IMR-90 (cell line): ENCODE measurements at regions not wholly inside any gene's neighbourhood (a gene's known extent, or its start where the extent isn't known, plus 50 kb on each side); places are given as distances from the start of the nearest gene placed in this dataset.

Source experiments
- ATAC-seq: fragments of 200-7000 bp; cut with Tn5 transposase; 2 replicates; pipeline ENCODE4 v1.9.1; 2020; ENCODE audit warnings: low read depth, mild to moderate bottlenecking, moderate library complexity
- BruUV-seq: library from RNA; stranded (reverse); fragments of 400-500 nt; replicated peaks from 2 replicates; lab custom pipeline; 2021; lab: Mats Ljungman, UMichigan
- CTCF ChIA-PET: fragments of 300-600 bp; formaldehyde crosslinking; extraction: SDS; loops from one replicate; lab custom pipeline; 2021; ENCODE audit warnings: antibody characterized with exemption; lab: Yijun Ruan, JAX
- POLR2A ChIA-PET: fragments of 300-600 bp; sonication (Branson Sonifier 250); formaldehyde crosslinking; loops from one replicate; lab custom pipeline; 2022; ENCODE audit warnings: antibody characterized with exemption; ENCODE audit not compliant: unreplicated experiment; lab: Charles Lee
- DNase-seq: peaks from one replicate; pipeline ENCODE4 v3.0.0; 2013
- H2AFZ ChIP-seq: replicated peaks from 2 replicates; pipeline ENCODE3; 2013; ENCODE audit warnings: low read length, mild to moderate bottlenecking; ENCODE audit not compliant: poor library complexity
- H2AK5ac ChIP-seq: 2 replicates; pipeline ENCODE4 v1.6.1; 2013; ENCODE audit warnings: low read depth, low read length, inconsistent platforms
- H2AK9ac ChIP-seq: replicated peaks from 2 replicates; pipeline ENCODE3; 2013; ENCODE audit warnings: mild to moderate bottlenecking, low read depth, low read length, moderate library complexity; ENCODE audit not compliant: poor library complexity
- H2BK120ac ChIP-seq: 2 replicates; pipeline ENCODE4 v1.6.1; 2013; ENCODE audit warnings: low read depth, low read length, inconsistent platforms
- H2BK15ac ChIP-seq: 3 replicates; pipeline ENCODE4 v1.6.1; 2013; ENCODE audit warnings: low read depth, low read length, inconsistent platforms
- H2BK20ac ChIP-seq: 2 replicates; pipeline ENCODE4 v1.6.1; 2013; ENCODE audit warnings: low read depth, mild to moderate bottlenecking, inconsistent platforms, low read length, moderate library complexity
- H2BK5ac ChIP-seq: 2 replicates; pipeline ENCODE4 v1.6.1; 2013; ENCODE audit warnings: mild to moderate bottlenecking, low read depth, low read length, inconsistent platforms; ENCODE audit not compliant: poor library complexity, severe bottlenecking
- H3K14ac ChIP-seq: replicated peaks from 2 replicates; pipeline ENCODE4 v1.6.1; 2013; ENCODE audit warnings: low read depth, low read length, inconsistent platforms
- H3K18ac ChIP-seq: 2 replicates; pipeline ENCODE4 v1.6.1; 2013; ENCODE audit warnings: low read depth, low read length, control low read depth
- H3K23ac ChIP-seq: 2 replicates; pipeline ENCODE4 v1.6.1; 2013; ENCODE audit warnings: low read depth, low read length, inconsistent platforms
- H3K27ac ChIP-seq: 2 replicates; pipeline ENCODE4 v1.5.1; 2013; ENCODE audit warnings: mild to moderate bottlenecking, control low read depth, low read length; ENCODE audit not compliant: insufficient read depth
- H3K27me3 ChIP-seq: 2 replicates; pipeline ENCODE4 v1.6.1; 2013; ENCODE audit warnings: low read length; ENCODE audit not compliant: control insufficient read depth, insufficient read depth
- H3K36me3 ChIP-seq: 2 replicates; pipeline ENCODE4 v1.6.1; 2013; ENCODE audit warnings: low read length, mixed read lengths; ENCODE audit not compliant: control insufficient read depth, insufficient read depth
- H3K4ac ChIP-seq: 2 replicates; pipeline ENCODE4 v1.6.1; 2013; ENCODE audit warnings: low read depth, low read length, inconsistent platforms
- H3K4me1 ChIP-seq: 2 replicates; pipeline ENCODE4 v1.6.1; 2013; ENCODE audit warnings: low read length, mixed read lengths; ENCODE audit not compliant: control insufficient read depth, insufficient read depth
- H3K4me2 ChIP-seq: 2 replicates; pipeline ENCODE4 v1.6.1; 2013; ENCODE audit warnings: low read depth, mild to moderate bottlenecking, control low read depth, low read length, moderate library complexity
- H3K4me3 ChIP-seq: 2 replicates; pipeline ENCODE4 v1.5.1; 2013; ENCODE audit warnings: low read depth, mild to moderate bottlenecking, control low read depth, low read length, moderate library complexity; ENCODE audit not compliant: insufficient read depth
- H3K56ac ChIP-seq: 2 replicates; pipeline ENCODE4 v1.6.1; 2013; ENCODE audit warnings: low read length, inconsistent platforms; ENCODE audit not compliant: insufficient read depth; ENCODE audit errors: extremely low read depth
- H3K79me1 ChIP-seq, 2 experiments: 2 replicates each; pipeline ENCODE4 v1.6.1; 2013; ENCODE audit warnings: low read length in 2 of 2, inconsistent platforms in 1 of 2, low read depth in 1 of 2
- H3K9ac ChIP-seq: 2 replicates; pipeline ENCODE4 v1.6.1; 2013; ENCODE audit warnings: low read depth, low read length, control low read depth
- H3K9me1 ChIP-seq: 2 replicates; pipeline ENCODE4 v1.6.1; 2013; ENCODE audit warnings: low read length, inconsistent platforms; ENCODE audit not compliant: insufficient read depth
- H3K9me3 ChIP-seq: 2 replicates; pipeline ENCODE4 v1.6.1; 2013; ENCODE audit warnings: low read length; ENCODE audit not compliant: control insufficient read depth, insufficient read depth
- H4K20me1 ChIP-seq: 2 replicates; pipeline ENCODE4 v1.6.1; 2013; ENCODE audit warnings: low read length, inconsistent platforms; ENCODE audit not compliant: insufficient read depth
- H4K5ac ChIP-seq: 2 replicates; pipeline ENCODE4 v1.6.1; 2013; ENCODE audit warnings: mild to moderate bottlenecking, low read depth, low read length, control low read depth
- H4K8ac ChIP-seq, 2 experiments: 2 replicates each; pipeline ENCODE4 v1.6.1; 2013; ENCODE audit warnings: low read depth in 2 of 2, low read length in 2 of 2, control low read depth in 1 of 2, inconsistent platforms in 1 of 2
- H4K91ac ChIP-seq: 2 replicates; pipeline ENCODE4 v1.6.1; 2013; ENCODE audit warnings: low read depth, low read length, inconsistent platforms; ENCODE audit not compliant: insufficient read depth
- CHD1 ChIP-seq: IDR thresholded peaks from 2 replicates; pipeline ENCODE4 v1.6.1; 2012; ENCODE audit warnings: low read depth, low read length, improper control_type of control experiment
- ELK1 ChIP-seq: fragments of 150-350 bp; IDR thresholded peaks from 2 replicates; pipeline ENCODE4 v1.6.1; 2016; ENCODE audit warnings: low read depth, mild to moderate bottlenecking, low read length, moderate library complexity, borderline replicate concordance
- FOS ChIP-seq: fragments of 150-350 bp; IDR thresholded peaks from 2 replicates; pipeline ENCODE4 v1.6.1; 2016; ENCODE audit warnings: low read depth, low read length
- MAFK ChIP-seq: IDR thresholded peaks from 2 replicates; pipeline ENCODE4 v1.6.1; 2012; ENCODE audit warnings: low read depth, low read length, improper control_type of control experiment
- MXI1 ChIP-seq: IDR thresholded peaks from 2 replicates; pipeline ENCODE4 v1.6.1; 2012; ENCODE audit warnings: low read depth, mild to moderate bottlenecking, low read length, moderate library complexity, borderline replicate concordance
- NFE2L2 ChIP-seq: fragments of 150-350 bp; IDR thresholded peaks from 2 replicates; pipeline ENCODE4 v1.6.1; 2016; ENCODE audit warnings: low read depth, mild to moderate bottlenecking, low read length
- POLR2A ChIP-seq: IDR thresholded peaks from 2 replicates; pipeline ENCODE4 v1.6.1; 2012; ENCODE audit warnings: mild to moderate bottlenecking, low read depth, low read length
- SMC3 ChIP-seq: fragments of 150-350 bp; IDR thresholded peaks from 2 replicates; pipeline ENCODE4 v1.6.1; 2016; ENCODE audit warnings: low read depth, mild to moderate bottlenecking, antibody characterized with exemption, low read length, moderate library complexity
- WGBS, 2 experiments: methylation state at CpG; one replicate each; pipeline versions ENCODE4 v1.1.5 to v1.1.7; 2013; ENCODE audit warnings: missing lambda C conversion rate in 2 of 2; ENCODE audit not compliant: insufficient read length in 1 of 2; ENCODE audit errors: extremely low coverage in 2 of 2; 5-methylcytosine and 5-hydroxymethylcytosine counted together
- dilution Hi-C: fragments of 300-500 bp; cut with HindIII; formaldehyde crosslinking; loops from one replicate; pipeline ENCODE4 v1.14.3; 2018; ENCODE audit warnings: low sequenced_read_pairs; ENCODE audit not compliant: unreplicated experiment
- in situ Hi-C: fragments of 300-500 bp; cut with MboI; formaldehyde crosslinking; loops from 3 replicates; pipeline ENCODE4 v1.14.3; 2019; ENCODE audit warnings: low sequenced_read_pairs, inconsistent platforms, mixed read lengths
- intact Hi-C: fragments of 100-400 bp; cut with micrococcal nuclease; formaldehyde crosslinking; loops from 2 replicates; pipeline ENCODE4 v1.10.0; 2022

GRCh38 chr1:228990906-228991569 is 255.8 kb downstream of the RHOU start:
- ATAC-seq (no peak), DNase-seq (no peak)
- Histone ChIP-seq H3K9ac (no peak overlapping the region), H3K27me3 (peaks cover 6% of the 10 kb centered on the region), H2AK5ac (no peak overlapping the region), H3K4me2 (no peak overlapping the region), H2AK9ac (no peak overlapping the region), H2AFZ (no peak overlapping the region), H4K91ac (no peak overlapping the region), H3K9me3 (no peaks in the 10 kb centered on the region), H3K9me1 (no peaks in the 10 kb centered on the region), H4K5ac (no peak overlapping the region), H3K79me1 (no peaks in the 10 kb centered on the region), H3K56ac (no peak overlapping the region), H2BK15ac (no peak overlapping the region), H4K8ac (no peak overlapping the region), H3K14ac (no peak overlapping the region), H3K23ac (no peak overlapping the region), H3K18ac (no peak overlapping the region), H2BK20ac (no peak overlapping the region), H3K27ac (no peak overlapping the region), H4K20me1 (no peaks in the 10 kb centered on the region), H3K36me3 (no peaks in the 10 kb centered on the region), H2BK120ac (no peak overlapping the region), H2BK5ac (no peak overlapping the region), H3K4me1 (peaks cover 1% of the 10 kb centered on the region; the same call in 1 of the 2 replicates), H3K4me3 (no peak overlapping the region), H3K4ac (no peak overlapping the region)
- 93% methylated on average over 4 of the region's 13 CpGs; no CpG with 5 or more reads in 1 of the 2 experiments for WGBS, 2 experiments
- dilution Hi-C loops: no loop called here
- ChIA-PET POLR2A (no interaction called here), CTCF (no interaction called here)
- intact Hi-C loops: no loop called here
- TF ChIP-seq MXI1: no peak
- TF ChIP-seq NFE2L2: no peak
- no peak for TF ChIP-seq CHD1
- TF ChIP-seq FOS: no peak
- no peak for TF ChIP-seq ELK1
- TF ChIP-seq POLR2A: no peak
- TF ChIP-seq SMC3: no peak
- TF ChIP-seq MAFK: no peak
- in situ Hi-C loops: no loop called here
- no TSS peak for BruUV-seq
